Activated CD4-positive, alpha-beta T cell treated with anti-CD3 and anti-CD28 coated beads, Interleukin-2, Interleukin-6, amounts not matched to agents 100 ng/mL and 50 ng/mL, durations not matched to agents 16 hours and 8 hours (primary cell): ENCODE measurements at regions not wholly inside any gene's neighbourhood (a gene's known extent, or its start where the extent isn't known, plus 50 kb on each side); places are given as distances from the start of the nearest gene placed in this dataset.
"Not testable (repeated sequence)": the region's sequence is repeated elsewhere in the genome, so short reads cannot be mapped to it uniquely, and the experiment has no call there.

Source experiments
- DNase-seq: peaks from one replicate; pipeline ENCODE4 v3.0.0-alpha.2; 2020

DNA sequence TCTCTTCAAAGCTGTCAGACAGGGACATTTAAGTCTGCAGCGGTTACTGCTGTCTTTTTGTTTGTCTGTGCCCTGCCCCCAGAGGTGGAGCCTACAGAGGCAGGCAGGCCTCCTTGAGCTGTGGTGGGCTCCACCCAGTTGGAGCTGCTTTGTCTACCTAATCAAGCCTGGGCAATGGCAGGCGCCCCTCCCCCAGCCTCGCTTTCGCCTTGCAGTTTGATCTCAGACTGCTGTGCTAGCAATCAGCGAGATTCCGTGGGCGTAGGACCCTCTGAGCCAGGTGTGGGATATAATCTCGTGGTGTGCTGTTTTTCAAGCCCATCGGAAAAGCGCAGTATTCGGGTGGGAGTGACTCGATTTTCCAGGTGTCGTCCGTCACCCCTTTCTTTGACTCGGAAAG lies 648.1 kb upstream of the RAG2 start:
- not testable (repeated sequence) for DNase-seq

DNA sequence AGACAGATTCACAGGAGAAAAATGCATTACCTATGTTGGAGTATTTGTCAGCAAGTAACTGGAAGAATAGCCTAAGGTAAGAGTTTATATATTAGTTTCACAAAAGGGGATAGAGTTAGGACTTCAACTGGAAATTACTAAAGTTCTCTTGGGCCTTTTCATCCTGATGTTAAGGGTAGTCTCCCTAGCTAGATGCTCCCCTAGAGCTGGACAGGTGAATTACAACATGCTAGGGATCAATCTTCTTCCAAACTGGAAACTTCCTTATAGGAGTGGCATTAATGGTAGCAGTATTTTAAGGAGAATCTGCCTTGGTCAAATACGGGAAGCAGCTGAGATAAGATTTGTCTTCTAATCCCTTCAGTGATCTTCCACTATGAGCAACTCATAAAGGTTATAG lies 632.8 kb upstream of the RAG2 start:
- no peak for DNase-seq

DNA sequence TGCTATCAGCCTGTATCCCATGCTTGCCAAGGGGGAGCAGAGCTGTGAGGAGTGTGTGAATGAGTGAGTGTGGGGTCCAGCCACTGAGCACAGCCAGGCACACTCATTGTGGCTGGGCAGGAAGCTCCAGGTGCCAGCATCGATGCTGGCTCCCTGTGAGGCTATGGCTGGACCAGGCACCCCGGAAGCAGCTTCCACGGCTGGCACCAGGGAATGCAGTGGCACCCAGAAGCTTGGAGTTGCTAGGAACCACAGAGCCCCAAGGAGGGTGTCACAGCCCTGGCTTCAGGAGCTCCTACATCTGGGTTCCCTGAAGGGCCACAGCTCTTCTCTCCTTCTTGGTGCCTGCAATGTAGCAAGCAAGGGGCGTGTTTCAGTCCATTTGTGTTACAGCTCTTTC lies 625.9 kb upstream of the RAG2 start:
- no peak for DNase-seq

DNA sequence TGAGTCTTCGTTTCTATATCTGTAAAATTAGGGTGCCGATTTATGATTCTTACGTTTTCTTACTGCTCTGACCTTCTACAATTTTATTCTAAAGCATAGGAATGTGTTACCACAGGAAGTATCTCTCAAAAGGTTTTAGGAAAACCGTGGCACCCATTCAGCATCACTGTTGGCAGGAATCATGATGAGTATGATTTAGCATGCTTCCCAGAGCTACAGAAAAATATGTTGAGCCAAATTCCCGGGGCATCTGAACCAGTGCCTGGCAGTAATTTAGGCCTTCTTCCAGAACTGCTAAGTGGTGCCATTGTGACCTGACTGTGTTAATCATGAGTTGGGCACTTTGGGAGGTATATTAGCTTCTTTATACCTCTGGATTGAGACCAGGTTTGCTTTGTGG lies 605.0 kb upstream of the RAG2 start:
- no peak for DNase-seq

DNA sequence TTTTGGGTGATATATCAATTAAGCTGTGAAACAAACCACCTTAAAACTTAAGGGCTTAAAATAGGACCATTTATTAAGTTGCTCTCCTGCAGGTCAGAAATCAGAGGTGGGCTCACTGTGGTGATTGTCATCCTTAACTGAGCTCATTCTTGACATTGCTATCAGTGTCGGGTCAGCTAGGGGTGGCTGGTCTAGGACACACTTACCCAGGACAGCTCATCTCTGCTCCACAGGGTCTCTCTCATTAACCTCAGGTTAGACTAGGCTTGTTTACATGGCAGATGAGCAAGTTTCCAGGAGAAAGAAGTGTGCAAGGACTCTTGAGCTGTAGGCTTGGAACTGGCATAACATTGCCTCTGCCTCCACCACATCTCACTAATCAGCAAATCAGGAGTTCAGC lies 601.0 kb upstream of the RAG2 start:
- no peak for DNase-seq

DNA sequence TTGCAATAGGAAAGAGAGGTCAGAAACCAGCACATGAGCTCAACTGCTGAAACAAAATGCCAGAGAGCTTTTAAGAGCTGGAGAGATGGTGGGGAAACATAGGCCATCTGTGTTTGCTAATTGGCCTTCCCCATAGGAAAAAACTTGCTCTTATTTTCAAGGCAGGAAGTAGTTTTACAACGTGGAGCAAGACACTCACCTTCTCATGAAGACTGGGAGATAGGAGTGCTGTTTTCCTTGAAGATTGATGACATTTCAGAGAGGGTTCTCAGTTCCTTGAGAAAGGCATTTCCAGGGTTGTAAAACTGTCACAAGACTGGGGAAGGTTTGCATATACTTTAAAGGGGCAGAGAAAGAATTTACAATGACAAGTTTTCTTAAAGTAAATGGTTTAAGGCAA lies 586.3 kb upstream of the RAG2 start:
- no peak for DNase-seq

DNA sequence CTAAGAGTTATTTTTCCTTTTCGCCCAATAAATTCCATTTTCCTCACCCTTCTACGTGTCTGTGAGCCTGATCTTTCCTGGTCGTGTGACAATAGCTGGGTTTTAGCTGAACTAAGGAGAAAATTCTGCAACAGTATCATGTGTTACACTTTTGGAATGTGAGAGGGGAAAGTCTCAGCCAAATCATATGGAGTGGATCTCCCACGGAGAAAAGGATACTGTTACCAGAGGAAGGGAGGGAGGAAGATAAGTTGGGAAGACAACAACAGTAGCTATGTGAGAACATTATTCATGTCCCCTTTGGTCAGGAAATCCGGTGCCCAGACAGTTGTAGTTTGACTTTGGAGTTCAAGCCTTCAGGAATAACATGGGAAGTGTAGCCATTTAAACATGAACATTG lies 584.0 kb upstream of the RAG2 start:
- DNase-seq = no peak

DNA sequence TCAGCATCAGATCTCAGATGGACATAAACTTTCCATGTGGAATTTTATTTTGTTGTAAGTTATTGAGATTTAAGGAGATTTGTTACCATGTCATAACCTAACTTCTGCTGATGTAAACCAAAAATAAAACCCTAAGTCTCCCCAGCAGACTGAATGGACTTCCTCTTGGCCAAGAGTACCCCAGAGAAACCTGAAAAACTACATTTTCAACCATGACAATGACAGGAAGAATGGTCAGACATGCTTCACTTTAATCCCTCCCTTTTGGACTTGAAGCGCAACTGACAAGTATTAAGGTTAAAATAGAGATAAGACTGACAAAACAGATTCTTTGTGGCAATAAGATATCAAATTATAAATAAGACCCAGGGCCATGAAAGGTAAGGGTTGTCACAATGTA lies 579.7 kb upstream of the RAG2 start:
- DNase-seq = no peak

DNA sequence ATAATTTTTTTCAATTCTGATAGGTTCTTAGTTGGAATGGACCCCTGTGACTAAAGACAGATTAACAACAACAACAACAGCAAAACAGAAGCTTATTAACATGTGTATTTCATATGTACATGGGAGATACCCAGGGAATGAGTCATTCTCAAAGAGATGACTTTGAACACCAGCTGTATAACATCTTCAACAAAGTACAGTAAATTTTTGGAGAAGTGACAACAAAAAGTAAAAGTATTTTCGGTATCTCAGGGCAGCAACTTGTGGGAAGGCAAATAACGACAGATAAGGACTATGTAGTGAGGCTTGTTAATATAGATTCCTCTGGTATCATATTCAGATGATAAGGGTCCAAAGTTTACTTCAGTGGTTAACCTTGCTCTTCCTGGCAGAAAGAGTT lies 573.4 kb upstream of the RAG2 start:
- no peak for DNase-seq

DNA sequence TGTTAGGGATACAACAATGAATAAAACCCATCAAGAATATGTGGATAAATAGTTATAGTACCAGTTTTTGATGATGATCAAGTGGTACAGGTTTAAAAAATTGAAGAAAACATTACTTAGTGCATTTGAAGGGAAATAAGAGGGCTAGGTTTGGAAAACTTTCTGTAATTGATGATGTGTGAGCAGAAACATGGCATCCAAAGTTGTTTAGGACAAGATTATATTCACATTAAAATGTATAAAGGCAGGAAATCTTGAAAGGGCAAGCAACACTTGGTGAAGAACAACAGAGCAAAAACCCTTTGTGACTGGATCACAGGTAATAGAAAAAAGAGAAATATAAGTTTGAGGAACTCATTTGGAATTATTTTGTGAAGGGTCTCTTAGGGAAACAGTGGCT lies 572.3 kb upstream of the RAG2 start:
- DNase-seq = no peak

DNA sequence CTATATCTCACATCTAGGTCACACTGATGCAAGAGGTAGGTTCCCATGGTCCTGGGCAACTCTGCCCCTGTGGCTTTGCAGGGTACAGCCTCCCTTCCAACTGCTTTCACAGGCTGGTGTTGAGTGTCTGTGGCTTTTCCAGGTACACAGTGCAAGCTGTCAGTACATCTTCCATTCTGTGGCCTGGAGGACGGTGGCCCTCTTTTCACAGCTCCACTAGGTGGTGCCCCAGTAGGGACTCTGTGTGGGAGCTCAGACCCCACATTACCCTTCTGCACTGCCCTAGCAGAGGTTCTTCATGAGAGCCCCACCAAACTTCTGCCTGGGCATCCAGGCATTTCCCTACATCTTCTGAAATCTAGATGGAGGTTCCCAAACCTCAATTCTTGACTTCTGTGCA lies 547.4 kb upstream of the RAG2 start:
- DNase-seq = not testable (repeated sequence)

DNA sequence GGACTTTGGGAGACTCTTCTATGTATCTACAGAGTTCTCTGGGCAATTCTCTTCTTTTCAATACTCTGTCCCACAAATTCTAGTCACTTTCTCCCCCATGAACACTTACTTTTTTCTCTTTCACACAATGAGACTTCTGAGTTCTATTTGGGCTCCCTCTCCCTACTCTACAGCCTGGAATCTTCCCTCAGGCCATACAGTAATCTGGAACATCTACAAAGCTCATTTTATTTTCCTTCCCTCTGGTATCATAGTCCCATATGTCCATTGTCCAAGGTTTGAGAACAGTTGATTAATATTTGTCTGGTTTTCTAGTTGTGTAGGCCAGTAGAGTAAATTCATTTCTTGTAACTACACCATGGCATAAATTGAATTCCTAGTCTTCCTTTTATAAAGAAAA lies 544.6 kb upstream of the RAG2 start:
- no peak for DNase-seq

DNA sequence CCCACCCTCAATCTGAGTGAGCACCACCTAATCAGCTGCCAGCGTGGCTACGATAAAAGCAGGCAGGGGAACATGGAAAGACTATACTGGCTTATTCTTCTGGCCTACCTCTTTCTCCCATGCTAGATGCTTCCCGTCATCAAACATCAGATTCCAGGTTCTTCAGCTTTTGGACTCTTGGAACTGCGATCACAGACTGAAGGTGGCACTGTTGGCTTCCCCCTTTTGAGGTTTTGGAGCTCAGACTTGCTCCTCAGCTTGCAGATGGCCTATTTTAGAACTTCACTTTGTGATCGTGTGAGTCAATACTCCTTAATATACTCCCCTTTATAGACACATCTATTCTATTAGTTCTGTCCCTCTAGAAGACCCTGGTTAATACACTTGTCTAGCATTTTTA lies 543.7 kb upstream of the RAG2 start:
- no peak for DNase-seq

DNA sequence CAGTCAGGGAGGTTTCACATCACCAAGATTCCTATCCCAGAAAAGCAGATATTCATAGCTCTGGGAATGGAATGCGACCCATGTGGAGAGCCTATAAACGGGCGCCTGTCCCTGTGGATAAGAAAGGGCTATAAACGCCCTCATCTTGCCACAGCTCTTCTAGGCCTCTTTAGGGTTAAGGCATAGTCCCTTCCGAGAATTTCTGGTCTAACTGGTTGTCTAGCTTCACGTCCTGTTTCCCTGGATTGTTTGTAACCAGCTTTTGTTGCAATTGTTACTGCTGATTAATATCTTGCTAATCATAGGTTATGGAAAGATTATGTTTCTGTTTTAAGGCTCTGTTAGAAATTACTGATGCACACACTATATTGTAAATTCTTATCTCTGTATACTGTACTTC lies 537.6 kb upstream of the RAG2 start:
- DNase-seq = not testable (repeated sequence)

DNA sequence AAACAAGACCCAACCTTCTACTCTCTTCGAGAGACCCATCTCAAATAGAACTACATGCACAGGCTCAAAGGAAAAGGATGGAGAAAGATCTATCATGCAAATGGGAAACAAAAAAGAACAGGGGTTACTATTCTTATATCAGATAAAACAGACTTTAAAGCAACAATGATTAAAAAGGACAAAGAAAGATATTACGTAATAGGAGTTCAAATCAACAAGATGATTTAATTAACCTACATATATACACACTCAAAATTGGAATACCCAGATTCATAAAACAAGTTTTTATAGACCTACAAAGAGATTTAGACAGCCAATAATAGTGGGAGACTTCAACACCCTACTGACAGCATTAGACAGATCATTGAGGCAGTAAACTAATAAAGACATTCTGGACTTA lies 536.6 kb upstream of the RAG2 start:
- DNase-seq = no peak

DNA sequence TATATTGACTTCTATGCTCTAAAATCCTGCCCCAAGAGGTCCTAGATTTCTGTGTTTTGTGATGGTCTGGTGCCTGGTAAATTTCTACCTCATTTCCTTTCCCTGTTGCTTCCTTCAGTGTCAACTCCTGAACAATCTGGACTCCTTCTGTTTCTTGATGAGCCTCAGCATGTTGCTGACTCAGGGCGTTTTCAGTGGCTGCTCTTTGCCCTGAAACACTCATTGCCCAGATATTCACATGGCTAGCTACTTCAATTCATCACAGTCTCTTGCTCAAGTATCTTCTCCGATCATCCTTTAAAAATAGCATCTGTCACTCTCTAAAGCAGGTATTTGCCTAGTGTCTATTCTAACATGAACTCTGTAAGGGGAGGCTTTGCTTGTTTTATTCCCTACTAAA lies 526.3 kb upstream of the RAG2 start:
- no peak for DNase-seq

DNA sequence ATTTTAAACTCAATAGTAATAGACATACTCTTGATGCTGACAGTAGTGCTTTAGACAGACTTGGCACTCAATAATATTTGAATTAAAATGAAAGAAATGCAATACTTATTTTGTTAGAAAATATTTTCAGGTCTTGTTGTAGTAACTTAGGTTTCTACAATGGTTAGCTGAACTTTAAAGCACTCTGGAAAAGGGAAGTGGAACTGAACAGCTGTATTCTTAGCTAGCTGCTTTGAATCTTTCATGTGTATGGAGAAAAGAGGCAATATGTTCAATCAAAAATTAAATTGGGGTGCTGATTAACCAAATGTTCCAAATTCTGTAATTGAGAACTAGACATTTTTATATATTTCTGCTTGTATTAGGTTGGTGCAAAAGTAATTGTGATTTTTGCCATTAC lies 517.9 kb upstream of the RAG2 start:
- DNase-seq = no peak

DNA sequence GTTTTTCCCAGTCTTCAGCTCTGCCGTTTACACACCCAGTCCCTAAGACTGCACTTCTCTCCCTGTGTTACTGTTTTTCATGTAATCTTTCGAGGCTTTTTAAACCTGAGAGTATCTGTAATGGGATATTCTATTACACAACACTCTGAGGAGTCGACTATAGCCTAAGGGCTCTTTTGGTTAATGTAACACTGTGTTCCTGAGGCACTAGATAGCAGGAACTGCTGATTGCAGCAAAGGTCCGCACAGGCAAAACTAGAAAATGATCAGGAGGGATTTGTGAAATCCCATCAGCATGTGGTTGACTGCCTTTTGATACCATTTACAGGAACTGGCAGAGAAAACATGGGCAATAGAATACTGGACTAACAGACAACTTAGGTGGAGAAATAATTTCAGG lies 512.3 kb upstream of the RAG2 start:
- DNase-seq = no peak

DNA sequence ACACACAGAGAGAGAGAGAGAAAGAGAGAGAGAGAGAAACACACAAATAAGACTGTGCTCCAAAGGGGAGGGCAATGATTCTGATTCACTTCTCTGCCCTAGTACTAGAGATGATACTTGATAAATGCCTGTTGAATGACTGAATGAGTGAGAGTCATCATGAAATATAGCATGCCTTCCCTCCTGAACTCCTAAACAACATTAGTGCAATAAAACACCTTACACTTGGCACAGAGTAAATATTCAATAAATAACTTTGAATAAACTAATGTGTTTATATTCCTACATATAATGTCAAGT lies 511.2 kb upstream of the RAG2 start:
- no peak for DNase-seq

DNA sequence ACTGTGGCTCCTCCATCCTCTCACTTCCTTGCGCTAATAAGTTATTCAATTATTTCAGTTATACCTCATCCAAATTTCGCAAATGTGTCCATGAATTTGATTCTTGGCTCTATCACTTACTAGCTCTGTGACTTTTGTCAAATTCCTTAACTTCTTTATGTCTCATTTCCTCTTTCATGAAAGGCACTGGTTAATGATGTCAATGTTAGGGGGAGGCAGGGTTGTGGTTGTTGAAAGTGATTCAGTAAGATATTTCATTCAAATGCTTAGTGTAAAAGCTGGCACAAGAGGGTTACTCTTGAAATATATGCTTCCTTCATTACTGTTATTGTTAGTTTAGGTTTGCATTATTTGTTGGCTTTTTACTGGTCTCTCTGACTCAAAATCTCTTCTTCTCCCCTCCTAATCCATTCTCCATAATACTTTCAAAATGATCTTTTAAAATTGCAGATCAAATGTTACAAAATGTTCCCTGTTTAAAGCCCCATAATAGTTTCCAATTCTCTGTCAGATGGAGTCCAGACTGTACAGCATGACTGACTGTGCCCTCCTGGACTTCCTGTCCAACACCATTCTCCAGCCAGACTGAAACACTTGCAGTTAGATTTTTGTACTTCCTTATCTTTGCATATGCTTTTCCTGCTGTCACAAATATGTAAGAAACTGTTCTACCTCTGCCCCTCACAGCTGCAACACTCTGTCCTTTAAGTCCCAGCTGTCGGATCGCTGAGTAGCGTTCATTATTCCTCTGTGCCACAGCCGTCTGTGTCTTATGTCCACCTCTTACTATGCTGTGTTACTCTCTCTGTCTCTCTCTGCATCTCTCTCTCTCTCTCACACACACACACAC lies 510.6 kb upstream of the RAG2 start:
- no peak for DNase-seq

DNA sequence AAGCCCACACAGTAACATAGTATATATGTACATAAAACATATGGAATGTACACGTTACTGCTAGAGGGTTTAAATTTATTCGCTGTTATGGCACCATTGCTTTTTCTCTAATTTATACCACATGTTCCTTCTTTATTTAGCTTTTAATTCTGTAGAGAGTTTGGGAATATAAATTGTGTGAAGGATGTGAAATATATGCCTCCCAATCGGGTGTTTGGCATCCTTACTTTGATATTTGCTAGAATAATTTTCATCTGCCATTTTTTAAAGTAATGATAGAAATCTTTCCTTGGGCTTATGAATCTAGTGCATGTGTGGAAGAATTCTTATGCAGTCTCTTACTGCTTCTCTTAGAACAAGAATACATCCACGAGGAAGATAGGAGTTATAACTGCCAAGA lies 509.8 kb upstream of the RAG2 start:
- DNase-seq = no peak

DNA sequence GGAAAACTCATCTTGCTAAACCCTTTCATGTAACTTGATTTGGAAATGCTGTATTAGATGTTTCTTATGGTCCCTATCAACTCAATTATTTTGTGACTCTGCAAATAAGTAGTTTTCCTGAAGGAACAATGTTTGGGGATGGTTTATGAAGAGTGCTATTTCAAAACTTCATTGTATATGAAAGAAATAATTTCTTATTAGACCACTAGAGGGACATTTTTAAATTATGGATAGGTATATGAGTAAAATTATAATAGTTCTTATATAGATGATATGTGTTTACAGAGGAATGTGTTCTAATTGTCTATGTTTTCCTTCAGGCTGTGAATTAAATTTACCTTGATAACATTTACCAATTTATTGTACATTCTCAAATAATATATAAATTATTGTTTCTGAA lies 509.4 kb upstream of the RAG2 start:
- DNase-seq = no peak

DNA sequence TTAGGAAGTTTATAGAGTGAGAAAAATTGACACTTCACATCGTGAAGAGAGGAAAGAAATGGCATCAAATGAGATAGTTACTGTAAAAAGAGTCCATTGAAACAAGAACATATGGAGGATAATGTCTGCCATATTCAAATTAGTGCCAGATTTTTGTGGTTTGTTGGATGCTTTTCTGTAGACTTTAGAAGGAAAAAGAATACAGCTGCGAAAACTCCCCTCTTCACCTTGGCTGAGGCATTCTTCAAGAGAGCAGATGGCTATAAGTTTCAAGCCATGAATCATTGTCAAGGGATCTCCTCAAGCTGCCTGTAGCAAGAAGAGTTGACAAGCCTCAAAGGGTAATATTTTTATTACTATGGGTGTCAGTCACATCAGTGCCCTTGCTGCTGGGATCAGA lies 507.4 kb upstream of the RAG2 start:
- no peak for DNase-seq

DNA sequence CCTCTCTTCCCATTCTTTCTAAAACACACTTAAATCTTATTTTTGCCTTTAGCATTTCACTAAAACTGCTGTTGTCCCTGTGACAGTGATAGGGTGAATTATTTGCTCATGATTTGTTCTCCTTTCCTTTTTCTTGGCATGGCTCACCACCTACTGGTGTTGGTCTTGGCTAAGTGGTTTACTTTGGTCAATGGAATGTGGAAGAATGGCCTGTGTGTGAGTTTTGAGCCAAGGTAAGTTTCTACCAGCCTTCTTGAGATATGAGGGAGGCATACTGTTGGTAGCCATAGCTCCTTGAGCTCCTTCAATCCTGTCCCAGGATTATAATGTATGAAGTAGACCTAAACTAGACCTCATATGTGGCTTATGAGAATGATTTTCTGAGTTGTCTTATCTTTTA lies 506.3 kb upstream of the RAG2 start:
- DNase-seq = no peak

DNA sequence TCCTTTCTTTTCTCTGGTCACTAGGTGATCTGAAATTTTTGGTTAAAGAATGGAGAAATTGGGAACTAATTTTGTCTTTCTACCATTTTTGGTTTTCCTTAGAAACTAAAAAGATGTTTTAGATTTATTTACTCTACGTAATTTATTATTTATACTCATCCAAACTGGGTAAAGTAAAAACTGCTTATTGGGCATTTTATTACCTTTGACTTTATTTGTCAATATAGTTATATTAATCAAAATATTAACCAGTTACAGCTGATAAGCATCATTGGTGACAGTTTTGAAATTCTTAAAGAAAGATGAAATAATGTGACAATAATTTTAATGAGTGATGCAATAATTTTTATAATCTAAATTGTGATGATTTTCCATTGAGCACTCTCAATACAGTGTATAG lies 502.0 kb upstream of the RAG2 start:
- DNase-seq = no peak

DNA sequence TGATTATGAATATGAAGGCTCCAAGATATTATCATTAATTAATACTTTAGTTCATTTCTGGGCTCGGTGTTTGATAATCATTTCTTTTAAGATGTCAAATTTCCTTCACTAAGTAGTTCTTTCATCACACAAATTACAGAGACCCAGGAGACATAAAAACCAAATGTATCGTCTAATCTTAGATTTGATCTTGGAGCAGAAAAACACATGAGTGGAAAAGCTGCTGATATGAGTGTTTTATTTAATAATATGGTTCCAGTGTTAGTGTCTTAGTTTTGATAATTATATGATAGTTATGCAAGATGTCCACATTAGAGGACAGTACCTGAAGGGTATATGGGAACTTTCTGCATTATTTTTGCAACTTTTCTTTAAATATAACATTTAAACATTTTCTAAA lies 494.5 kb upstream of the RAG2 start:
- no peak for DNase-seq
